Kidney tubule cell (primary cell): ENCODE measurements at regions not wholly inside any gene's neighbourhood (a gene's known extent, or its start where the extent isn't known, plus 50 kb on each side); places are given as distances from the start of the nearest gene placed in this dataset.

Experiments
- DNase-seq: peaks from one replicate; pipeline ENCODE4 v3.0.0-alpha.2; 2018; ENCODE audit warnings: low spot score

DNA sequence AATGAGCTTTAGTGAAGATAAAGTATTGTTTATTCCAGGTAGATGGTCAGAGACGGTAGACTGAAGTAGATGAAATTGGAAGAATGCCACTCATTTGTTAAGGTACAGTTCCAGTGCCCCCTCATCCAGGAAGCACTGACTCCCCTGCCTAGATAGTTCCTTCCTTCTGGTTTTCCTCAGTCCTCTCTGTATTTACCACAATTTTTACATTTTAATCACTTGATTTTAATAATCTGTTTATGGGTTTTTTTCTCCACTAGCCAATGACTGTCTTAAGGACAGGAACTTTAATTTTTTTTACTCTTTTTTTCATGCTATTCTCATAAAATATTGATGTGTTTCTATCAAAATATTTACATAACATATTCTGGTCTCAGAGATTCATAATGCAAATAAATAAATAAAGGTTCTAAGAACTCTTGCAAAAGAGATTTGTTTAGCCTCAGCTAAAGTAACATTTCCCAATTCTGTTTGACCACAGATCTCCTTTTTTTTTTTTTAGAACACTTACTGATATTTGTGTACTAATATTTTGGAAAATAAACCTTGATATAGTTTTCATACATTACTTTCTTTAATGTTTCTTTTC lies 651.6 kb downstream of the PLPP3 start:
- no peak for DNase-seq

DNA sequence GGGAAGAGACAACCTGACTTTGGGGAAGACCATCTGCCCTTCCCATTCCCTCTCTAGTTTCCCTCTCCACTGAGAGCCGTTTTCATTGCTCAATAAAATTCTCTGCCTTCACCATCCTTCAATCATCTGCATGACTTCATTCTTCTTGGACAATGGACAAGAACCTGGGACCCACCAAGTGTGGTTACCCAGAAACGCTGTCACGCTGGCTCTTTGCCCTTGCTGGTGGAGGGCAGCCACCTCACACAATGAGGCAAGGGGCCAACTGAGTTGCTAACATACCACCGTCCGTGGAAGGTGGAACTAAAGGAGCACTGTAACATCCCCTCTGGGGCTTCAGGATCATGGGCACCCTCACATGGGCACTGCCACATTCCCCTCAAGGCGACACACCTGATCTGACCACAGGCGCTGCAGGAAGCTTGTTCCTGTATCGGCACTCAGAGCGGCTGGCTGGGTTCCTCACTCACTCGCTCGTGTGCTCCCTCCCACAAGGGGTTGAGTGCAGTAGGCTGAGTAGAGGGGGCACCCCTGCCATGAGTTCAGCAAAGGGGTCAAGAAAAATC lies 652.4 kb downstream of the PLPP3 start:
- DNase-seq: no peak

DNA sequence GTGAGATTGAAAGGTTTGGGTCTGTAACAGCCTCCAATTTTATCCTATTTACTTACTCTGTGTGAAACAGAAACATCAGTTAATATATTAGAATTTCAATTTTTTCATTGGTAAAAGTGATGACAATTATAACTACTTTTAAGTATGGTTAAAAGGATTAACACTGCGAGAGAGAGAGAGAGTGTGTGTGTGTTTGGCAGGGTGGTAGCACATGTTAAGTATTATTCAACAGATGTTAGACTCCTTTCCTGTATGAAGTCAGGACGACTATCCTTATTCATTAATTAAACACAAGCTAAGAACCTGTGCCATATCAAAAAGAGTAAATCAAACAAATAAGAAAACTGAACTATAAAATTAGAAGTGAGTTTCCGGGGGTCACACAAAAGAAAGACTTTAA lies 662.5 kb downstream of the PLPP3 start:
- DNase-seq: no peak

DNA sequence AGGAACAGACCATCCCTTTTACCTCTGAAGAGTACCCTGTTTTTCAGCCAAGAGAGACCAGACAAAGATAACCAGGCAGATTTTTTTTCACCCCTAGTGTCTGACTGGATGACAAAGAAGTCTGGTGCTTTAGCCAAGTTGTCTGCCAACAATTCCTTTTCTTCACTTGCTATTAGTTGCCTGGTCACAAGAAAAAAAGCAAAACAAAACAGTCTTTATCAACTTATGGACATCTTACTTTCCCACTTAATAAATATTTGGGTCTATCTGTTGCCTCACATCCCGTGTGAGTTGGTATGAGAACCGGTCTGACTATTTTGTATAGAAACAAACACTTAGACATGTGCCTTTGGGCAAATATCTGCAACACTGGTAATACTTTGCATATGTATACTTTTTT lies 662.9 kb downstream of the PLPP3 start:
- DNase-seq: no peak

DNA sequence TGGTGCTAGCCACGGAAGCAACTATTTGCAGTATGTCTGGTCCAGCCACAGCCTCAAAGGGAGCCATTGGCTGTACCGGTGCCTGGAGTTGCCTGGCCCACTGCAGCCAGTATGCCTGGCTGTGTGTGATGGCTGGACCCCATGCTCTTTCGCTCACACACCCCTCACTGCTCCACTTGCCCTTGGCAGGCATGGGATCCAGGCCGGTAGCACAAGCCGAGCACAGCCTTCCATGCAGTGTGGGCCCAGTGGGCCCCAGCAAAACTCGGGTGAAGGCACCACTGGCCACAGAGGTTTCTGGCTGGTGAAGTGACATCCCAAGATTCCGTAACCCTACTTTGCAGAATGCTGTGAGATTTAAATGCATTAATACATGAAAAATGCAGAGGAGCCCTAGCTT lies 665.8 kb downstream of the PLPP3 start:
- no peak for DNase-seq

DNA sequence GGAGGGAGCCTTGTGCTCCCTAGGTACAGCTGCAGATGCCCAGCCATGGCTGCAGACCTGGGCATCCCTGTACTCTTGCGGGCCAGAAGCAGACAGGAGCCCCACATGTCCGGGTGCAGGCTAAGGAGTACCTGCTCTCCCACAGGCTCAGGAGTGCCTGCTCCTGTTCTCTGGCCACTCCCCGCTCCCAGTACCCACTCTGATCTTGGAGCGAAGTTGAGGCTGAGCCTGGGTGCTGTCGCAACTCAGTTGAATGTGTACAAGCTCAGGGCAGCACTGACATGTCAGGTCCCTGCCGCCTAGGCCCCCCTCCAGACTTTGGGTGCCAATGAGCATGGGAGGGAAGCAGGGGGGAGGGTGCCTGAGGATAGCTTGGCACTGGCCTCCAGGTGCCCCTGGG lies 666.9 kb downstream of the PLPP3 start:
- DNase-seq: no peak

DNA sequence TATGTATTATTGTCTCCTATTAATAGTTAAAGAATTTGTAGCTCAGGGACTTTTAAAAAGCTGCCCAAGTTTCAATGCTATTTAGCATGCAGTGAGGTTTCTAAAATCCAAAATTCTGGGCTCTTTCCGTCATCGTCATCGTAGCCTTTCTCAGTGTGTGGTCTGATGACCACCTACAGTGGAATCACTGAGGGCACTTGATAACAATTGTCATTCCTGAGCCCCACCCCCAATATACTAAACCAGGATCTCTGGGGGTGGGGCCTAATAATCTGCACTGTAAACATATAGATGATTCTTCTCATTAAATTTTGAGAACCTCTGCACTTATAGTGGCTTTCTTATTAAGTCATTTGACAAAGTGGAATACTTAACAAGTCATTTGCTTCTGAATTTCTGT lies 674.8 kb downstream of the PLPP3 start:
- no peak for DNase-seq

DNA sequence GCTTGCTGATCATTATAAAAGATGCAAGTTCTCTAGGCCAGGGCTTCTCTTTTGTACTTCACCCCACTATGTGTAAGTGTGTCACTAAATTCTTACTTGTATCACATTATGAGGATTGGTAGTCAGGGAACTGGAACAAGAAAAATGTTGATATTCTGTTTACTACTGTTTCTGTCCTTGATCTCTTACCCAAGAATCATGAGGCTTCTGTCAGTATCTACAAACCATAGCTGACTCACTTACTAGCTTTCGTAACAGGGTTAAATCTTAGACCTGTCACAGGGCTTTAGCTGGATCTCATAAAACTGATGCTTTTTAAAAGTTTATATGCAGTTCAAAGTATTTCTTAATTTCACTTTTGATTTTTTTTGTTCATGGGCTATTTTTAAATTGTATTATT lies 681.2 kb downstream of the PLPP3 start:
- peak; percentile 5 for DNase-seq

DNA sequence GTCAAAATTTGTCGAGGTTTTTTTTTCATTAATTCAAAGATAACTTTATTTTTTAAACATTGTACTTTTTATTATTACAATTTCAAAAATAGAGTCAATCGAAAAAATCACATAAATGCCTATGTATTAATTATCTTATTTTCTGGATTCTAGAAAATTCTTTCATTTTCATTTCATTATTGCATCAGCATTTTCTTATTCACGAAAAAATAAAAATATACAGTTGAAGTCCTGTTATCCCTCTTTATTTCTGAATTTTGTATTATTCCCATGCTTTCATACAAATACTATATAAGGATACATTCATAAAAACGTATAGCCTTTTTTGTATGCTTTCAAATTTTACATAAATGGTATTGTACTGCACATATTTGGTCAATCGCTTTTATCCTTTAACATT lies 681.0 kb upstream of the USP24 start:
- DNase-seq: no peak

DNA sequence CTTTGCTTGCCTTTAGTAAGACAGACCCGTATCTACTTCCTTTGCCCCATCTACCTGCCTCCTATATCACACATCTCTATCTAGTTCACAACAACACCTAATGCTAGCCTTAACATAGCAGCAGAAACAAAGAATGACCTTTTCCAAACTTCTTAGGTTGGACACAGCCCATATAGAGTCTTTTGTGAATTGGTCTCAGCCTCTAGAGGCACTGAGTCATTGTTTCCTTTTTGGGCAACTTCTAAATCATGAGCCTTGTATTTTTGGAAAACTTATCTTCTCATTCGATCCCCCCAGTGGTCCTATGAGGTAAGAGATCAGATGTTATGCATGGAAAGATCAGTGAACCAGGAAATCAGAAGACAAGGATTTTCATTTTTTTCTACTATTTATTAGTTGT lies 679.4 kb upstream of the USP24 start:
- no peak for DNase-seq

DNA sequence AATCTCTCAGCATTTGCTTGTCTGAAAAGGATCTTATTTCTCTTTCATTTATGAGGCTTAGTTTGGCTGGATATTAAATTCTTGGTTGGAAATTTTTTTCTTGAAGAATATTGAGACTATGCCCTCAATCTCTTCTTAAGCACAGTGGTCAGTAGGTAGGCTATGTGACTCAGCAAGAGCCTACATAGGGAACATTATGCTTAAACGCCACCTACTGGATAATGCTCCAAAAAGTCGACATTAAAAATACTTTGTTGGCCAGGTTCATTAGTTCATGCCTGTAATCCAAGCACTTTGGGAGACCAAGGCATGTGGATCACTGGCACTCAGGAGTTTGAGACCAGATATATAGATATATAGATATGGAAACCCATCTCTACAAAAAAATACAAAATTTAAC lies 678.0 kb upstream of the USP24 start:
- DNase-seq: peak; percentile 65

DNA sequence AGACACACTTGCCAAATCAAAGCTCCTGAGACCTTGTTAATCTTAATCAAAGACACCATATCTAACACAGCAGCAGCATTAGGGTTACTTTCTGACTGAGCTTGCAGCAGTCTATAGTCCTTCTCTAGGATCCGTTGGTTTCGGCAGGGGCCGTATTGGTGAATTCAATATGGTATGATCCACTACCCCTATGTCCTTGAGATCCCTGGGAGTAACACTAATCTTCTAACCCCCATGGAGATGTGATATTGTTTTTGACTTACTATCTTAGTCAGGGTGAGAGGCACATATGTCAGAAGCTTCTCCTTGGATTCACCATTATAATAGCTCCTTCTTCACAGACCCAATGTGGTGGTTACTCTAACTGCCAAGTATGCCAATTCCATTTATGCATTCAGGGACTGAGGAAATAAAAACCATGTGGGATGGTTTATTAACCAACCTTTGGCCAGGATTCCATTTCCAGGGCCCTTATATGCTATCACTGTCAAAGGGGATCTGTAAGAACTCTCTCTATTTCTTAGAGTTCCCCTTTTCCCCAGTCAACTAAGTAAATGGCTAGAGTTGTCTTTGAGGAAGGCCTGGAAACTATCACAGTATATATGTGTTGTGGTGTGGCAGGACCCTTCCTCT lies 673.6 kb upstream of the USP24 start:
- no peak for DNase-seq

DNA sequence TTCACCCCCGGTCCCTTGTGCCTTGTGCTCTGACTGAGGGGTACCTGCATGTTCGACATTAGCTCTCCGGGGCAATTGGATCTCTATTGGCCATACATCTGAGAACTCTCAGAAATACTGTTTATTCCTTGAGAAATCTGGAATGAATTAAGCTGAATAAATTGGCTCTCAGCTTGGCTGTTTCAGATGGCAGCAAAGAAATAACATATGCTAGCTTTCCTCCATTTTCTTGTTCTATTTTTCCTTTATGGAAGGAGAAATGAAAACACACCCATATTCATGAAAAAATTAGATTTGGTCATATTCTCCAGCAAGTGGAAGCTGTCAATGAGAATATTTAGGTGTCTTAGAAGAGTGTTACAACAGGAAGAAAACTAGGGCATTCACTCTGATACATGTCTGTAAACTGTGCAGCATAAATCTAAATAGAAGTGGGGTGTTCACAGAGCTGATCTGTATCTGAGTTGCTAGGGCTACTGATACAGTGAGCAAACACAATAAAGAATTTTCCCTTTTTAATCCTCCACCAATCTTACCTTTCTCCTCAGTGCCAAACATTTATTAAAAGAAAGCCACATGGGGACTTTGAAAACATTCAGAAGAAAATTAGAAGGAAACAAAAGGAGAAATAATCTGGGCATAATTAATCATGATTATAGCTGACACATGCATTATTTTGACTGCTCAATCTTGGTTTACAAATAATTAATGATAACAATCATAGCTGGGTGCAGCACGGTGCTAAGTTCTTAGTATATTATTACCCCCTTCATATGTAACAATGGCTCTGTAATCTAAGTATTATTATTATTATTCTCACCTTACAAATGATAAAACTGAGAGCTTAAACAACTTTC lies 671.9 kb upstream of the USP24 start:
- no peak for DNase-seq

DNA sequence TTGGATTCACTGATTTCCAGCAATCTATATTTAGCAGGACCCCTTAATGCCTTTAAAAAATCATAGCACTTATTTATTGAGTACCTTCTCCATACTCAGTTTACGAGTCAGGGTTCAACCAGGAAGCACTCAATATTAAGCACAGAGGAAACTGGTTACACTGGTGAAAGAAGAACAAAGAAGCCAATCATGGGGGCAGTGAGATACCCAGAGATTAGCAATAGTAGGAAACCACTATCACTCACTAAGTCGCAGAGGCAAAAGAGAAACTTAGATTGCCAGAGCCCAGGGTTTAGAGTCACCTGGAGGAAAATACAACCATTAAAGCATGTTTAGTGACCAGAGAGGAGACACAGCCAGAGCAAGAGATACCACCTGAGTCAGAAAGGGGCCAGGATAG lies 670.5 kb upstream of the USP24 start:
- peak; percentile 28 for DNase-seq

DNA sequence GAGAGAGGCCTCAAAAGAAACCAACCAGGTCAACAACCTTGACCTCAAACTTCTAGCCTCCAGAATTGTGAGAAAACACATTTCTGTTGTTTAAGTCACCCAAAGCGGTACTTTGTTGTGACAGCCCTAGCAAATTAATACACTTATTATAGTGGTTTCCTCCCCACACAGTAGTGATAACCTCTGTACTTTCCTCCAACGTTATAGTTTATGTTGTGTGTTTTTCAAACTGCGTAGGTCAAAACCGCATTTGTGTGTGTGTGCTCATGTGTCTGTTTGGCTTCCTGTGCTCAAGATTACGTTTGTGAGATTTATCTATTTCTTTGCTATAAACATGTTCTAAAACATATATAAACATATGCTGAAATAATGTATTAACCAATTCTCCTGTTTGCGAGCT lies 667.8 kb upstream of the USP24 start:
- DNase-seq: no peak

DNA sequence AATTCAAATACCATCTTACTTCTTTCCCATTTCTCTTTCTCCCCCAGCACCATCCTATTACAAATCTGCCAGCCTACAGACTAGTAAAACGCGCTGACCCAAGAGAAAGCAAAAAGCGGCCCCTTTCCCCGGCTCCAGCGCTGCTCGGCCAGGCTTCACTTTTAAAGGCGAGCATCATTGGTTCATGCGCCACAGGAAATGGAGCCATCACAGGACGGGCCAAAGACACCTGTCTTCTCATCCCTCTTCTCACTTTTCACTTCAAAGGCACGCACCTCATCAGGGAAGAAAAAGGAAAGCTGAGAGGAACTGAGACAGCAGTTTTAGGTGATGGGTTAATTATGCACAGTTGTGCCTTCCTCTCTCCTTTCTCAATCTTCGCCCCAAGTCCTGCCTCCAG lies 664.2 kb upstream of the USP24 start:
- no peak for DNase-seq

DNA sequence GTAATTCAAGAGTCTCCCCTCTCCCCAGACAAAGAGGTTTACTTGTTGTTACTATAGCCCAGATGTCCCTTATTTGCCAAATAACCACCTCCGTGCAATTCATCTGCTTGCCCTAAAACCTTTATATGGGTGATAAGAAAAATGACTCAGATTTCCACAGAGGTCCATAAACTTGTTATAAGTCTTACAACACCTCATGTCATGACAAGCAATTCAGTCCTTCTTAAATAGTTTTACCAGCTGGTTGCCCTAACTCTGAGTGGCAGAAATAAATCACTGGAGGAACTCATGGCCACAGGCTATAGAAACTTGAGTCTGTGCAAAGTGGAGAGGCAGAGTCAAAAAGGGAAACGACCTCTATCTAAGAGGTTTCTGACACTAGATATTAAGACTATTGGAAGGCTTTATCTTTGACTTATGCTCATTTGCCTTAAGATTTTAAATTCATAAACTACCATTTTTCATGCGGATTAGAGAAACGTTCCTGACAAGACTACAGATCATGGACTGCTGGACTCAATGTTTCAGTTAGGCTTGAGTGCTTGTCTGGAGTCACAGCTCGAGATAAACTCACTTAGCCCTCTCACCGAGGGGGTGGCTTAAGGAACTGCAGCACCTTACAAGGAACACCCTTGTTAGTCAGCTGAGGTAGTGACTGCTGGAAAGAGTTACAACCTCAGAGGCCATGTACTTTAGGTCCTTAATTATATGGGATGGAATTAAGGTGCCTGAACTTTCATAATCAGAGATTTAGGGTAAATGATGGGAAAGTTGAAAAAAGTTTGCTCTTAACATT lies 662.5 kb upstream of the USP24 start:
- DNase-seq: no peak

DNA sequence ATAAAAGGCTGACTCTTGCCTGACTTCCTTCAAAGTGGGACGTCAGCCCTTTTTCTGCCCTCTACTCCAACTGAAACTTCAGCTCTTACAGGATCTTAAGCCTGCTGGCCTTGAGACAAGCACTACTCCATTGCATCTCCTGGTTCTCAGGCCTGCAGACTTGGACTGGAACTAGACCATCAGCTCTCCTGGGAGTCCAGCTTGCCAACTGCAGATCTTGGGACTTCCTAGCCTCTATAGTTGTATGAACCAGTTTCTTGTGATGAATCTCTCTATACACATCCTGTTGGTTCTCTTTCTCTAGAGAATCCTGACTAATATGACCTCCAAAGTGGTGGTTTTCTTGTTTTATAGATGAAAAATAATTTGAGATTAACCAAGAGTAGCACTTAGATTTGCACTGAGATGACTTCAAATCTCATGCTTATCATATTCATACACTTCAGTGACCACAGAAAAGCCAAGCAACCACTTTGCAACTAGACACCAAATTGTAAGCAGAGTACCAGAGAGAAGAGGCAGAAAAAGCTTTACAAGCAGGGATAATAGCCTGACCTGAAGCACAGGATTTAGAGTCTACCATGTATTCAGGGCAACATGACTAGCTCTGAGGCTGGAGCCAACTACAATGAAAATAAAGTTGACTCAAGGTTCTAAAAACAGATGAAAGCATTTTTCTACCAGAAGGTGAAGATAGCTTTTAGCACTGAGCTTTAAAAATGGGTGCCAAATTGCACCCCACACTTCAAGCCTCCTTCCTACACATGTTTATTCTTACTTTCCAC lies 661.3 kb upstream of the USP24 start:
- DNase-seq: no peak

DNA sequence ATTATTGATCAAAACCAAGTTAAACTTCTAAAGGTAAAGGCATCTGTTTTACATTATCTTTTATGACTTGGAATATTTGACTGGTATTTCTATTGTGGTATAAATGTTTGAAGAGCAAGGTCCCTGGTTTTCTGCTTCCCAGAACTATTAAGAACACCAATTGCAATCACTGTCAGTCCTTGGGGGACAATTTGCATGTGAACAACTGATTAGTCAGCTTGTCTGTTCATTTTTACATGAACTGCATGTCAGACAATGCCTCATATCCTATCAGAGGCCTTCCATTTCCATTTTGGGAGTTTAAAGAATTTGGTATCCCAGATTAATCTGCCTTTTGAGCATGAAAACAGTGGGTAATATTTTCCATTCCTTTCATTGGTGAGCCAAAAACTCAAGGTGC lies 654.9 kb upstream of the USP24 start:
- no peak for DNase-seq

DNA sequence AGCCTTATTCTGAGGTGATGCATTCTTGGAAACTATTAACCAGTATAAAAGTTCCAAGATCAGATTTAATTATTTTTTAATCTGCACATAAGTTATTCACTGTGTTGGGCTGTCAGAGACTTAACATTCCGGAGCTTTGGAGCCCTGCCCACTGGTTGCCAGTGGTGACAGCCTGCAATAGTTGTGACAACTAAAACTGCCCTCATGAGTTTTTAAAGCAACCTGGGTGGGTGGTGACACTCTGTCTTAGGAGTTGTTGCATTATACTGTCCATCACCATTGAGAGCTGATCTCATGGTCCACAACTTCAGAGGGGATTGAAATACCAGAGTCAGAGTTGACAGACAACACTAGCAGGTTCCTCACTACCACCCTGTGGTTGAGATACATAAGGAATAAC lies 653.9 kb upstream of the USP24 start:
- DNase-seq: peak; percentile 33

DNA sequence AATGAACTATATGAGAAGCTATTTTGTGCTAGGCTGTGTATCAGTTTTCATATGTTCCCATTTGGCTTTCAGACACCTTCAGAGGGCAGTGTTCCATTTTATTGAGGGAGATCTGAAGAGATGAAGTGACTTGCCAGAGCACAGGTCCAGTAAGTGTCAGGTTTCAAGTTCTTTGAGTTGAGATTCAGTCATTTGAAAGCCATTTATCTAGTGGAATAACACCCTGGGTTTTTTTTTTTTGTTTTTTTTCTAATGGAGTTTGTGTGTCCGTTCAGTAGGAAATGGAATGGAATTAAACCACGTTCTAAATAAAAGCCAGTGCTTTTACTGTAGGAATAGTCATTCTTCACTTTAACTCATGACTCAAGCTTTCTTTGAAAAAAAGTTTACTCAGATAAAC lies 652.9 kb upstream of the USP24 start:
- no peak for DNase-seq
